ENCODE measurements at regions not wholly inside any gene's neighbourhood (a gene's known extent, or its start where the extent isn't known, plus 50 kb on each side); places are given as distances from the start of the nearest gene placed in this dataset.
A peak's percentile ranks its signal among the peaks of the same experiment; 100 is the strongest.

- intact Hi-C loops (cut with micrococcal nuclease; ENCODE audit: unreplicated experiment): no loop called here
- WGBS (ENCODE audit: insufficient coverage, insufficient replicate concordance, low lambda C conversion rate, missing lambda C conversion rate): no CpG with 5 or more reads among the region's 1 CpG
- 0 out of 2 replicates have a peak, but pooled peaks have one; percentile 45 for TF ChIP-seq NFYB (IDR thresholded peaks at IDR 0.05; ENCODE audit: insufficient read depth, low read depth, low read length)
- no peak for TF ChIP-seq IRF4 (IDR thresholded peaks at IDR 0.05; ENCODE audit: low read depth, low read length)
- no TSS peak for BruUV-seq (replicated peaks)
- no peak for FAIRE-seq
- Histone ChIP-seq H4K20me1 (ENCODE audit: control insufficient read depth, insufficient read depth) (no peaks in the 10 kb centered on the region), H3K9ac (ENCODE audit: control insufficient read depth, insufficient read depth, low read length) (no peak overlapping the region), H3K79me2 (ENCODE audit: control insufficient read depth, insufficient read depth, low read length) (no peaks in the 10 kb centered on the region), H3K36me3 (ENCODE audit: control insufficient read depth in 2 of 2, insufficient read depth in 2 of 2, low read length in 1 of 2) (no peaks in the 10 kb centered on the region), H3K9me3 (replicated peaks; ENCODE audit: control insufficient read depth, insufficient read depth, low read length) (no peaks in the 10 kb centered on the region), H3K27ac (ENCODE audit: control insufficient read depth, insufficient read depth) (no peak overlapping the region), H3K4me1 (ENCODE audit: control insufficient read depth, insufficient read depth, low read length) (no peaks in the 10 kb centered on the region), H2AFZ (ENCODE audit: control insufficient read depth, low read depth, low read length) (no peak overlapping the region), H3K4me2 (ENCODE audit: control insufficient read depth, insufficient read depth) (no peak overlapping the region), H3K4me3 (no peak overlapping the region), H3K27me3 (replicated peaks in 1 of 2; ENCODE audit: control insufficient read depth in 2 of 2, insufficient read depth in 2 of 2, low read length in 1 of 2) (no peaks in the 10 kb centered on the region)
- CTCF ChIA-PET: interaction anchor here (0.7 to 1.9 kb wide), 3 partner anchors 15 to 202 kb away, joined by 3 to 10 read pairs (median 4); no protein-coding TSS in a partner anchor
- POLR2A ChIA-PET: no interaction called here
- in situ Hi-C loops (cut with MboI): no loop called here
- no peak for DNase-seq (ENCODE audit: low read depth, low spot score)
- SMC1A ChIA-PET (ENCODE audit: uncharacterized antibody, unreplicated experiment): interaction anchor here (0.6 to 1.2 kb wide), 2 partner anchors 18 to 355 kb away, joined by 3 to 4 read pairs; no protein-coding TSS in a partner anchor
- RAD21 ChIA-PET (ENCODE audit: unreplicated experiment): interaction anchor here (2.4 kb wide), 1 partner anchor 43 kb away, joined by 8 read pairs; no protein-coding TSS in a partner anchor
- ATAC-seq: no peak
These were observed 134.5 kb upstream of the HNRNPU start for GRCh38 chr1:244998717-244999346.

DNA sequence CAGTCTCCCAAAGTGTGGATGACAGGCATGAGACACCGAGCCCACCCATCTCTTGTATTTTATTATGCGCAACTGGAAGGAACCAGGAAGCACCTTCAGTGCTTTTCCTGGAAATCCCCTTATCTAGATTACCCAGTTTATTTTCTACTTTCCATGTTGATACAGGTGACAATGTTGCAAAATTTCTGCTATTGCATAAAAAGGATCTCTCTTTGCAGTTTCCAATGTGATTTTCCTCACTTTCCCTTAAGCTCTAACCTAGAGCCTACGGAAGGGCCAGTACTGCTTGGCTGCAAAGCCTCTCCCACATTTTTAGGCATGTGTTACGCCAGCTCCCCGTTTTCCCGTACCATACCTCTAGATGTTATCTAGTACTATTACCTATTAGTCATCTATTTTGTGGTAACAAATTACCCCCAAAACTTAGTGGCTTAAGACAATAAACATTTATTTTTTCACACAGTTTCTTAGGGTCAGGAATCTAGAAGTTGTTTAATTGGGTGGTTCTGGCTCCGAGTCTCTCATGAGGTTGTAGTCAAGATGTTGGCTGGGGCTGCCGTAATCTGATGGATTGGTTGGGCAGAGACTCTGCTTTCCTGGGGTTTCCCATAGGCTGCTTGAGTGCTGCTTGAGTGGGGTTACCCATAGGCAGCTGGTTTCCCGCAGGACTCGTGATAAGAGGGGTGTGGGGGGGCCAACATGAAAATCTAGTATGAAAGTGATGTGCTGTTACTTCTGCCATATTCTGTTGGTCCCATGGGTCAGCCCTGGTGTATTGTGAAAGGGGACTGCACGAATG, 131.5 kb upstream of the HNRNPU start:
- in situ Hi-C loops (cut with MboI): no loop called here
- H4K20me1 ChIP-seq (ENCODE audit: control insufficient read depth, insufficient read depth): no peaks in the 10 kb centered on the region
- H3K9me3 ChIP-seq (replicated peaks; ENCODE audit: control insufficient read depth, insufficient read depth, low read length): no peaks in the 10 kb centered on the region
- H3K9ac ChIP-seq (ENCODE audit: control insufficient read depth, insufficient read depth, low read length): no peak overlapping the region
- no peak for ATAC-seq
- 72% methylated on average over 11 of the region's 11 CpGs for WGBS (ENCODE audit: insufficient coverage, insufficient replicate concordance, low lambda C conversion rate, missing lambda C conversion rate)
- no peak for FAIRE-seq
- BruUV-seq (replicated peaks): no TSS peak
- no peak overlapping the region for H3K4me3 ChIP-seq
- no peak for DNase-seq (ENCODE audit: low read depth, low spot score)
- no peaks in the 10 kb centered on the region for H3K79me2 ChIP-seq (ENCODE audit: control insufficient read depth, insufficient read depth, low read length)
- CTCF ChIA-PET: interaction anchor here (0.6 kb wide), 1 partner anchor 157 kb away, joined by 3 read pairs; no protein-coding TSS in a partner anchor
- no peaks in the 10 kb centered on the region for H3K4me1 ChIP-seq (ENCODE audit: control insufficient read depth, insufficient read depth, low read length)
- H2AFZ ChIP-seq (ENCODE audit: control insufficient read depth, low read depth, low read length): no peak overlapping the region
- H3K4me2 ChIP-seq (ENCODE audit: control insufficient read depth, insufficient read depth): no peak overlapping the region
- no peak overlapping the region for H3K27ac ChIP-seq (ENCODE audit: control insufficient read depth, insufficient read depth)
- intact Hi-C loops (cut with micrococcal nuclease; ENCODE audit: unreplicated experiment): no loop called here
- SMC1A ChIA-PET (ENCODE audit: uncharacterized antibody, unreplicated experiment): no interaction called here
- no peak for TF ChIP-seq SPI1 (IDR thresholded peaks at IDR 0.05; ENCODE audit: borderline replicate concordance, insufficient read depth, low read depth, low read length)
- TF ChIP-seq BMI1 (IDR thresholded peaks at IDR 0.05; ENCODE audit: borderline replicate concordance): no peak
- TF ChIP-seq NR2C1 (IDR thresholded peaks at IDR 0.05): no peak
- no peak for TF ChIP-seq POLR2A (IDR thresholded peaks at IDR 0.05; ENCODE audit: low read depth, low read length)
- TF ChIP-seq DPF2 (IDR thresholded peaks at IDR 0.05): no peak
- TF ChIP-seq SRF (IDR thresholded peaks at IDR 0.05; ENCODE audit: low read depth in 2 of 2, low read length in 2 of 2): no peak
- RAD21 ChIA-PET (ENCODE audit: unreplicated experiment): no interaction called here
- H3K27me3 ChIP-seq (replicated peaks in 1 of 2; ENCODE audit: control insufficient read depth in 2 of 2, insufficient read depth in 2 of 2, low read length in 1 of 2): no peaks in the 10 kb centered on the region
- POLR2A ChIA-PET: interaction anchor here (0.5 kb wide), 1 partner anchor 24 kb away, joined by 3 read pairs; no protein-coding TSS in a partner anchor
- no peaks in the 10 kb centered on the region for H3K36me3 ChIP-seq (ENCODE audit: control insufficient read depth in 2 of 2, insufficient read depth in 2 of 2, low read length in 1 of 2)
